ENCODE measurements at regions not wholly inside any gene's neighbourhood (a gene's known extent, or its start where the extent isn't known, plus 50 kb on each side); places are given as distances from the start of the nearest gene placed in this dataset.

DNA sequence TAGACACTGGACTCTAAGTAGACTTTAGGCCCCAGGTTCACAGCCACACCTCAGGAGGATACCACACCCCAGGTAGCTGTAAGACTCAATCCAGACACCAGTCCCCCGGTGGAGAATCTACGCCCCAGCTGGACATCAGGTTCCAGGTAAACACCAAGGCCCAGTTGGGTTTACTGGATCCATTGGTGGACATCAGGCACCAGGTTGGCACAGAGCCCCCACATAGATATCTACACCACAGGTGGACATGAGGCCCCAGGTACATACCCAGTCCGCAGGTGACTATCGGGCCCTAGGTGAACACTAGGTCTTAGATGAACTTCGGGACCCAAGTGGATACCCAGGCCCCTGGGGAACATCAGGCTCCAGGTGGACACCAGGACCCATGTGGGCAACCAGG is 58.9 kb upstream of the SEPTIN5 start:
- Mint-ChIP-seq H3K27ac (no peak overlapping the region), H3K27me3 (ENCODE audit: low read depth, poor library complexity) (peaks cover 25% of the 10 kb centered on the region)
- TF ChIP-seq, protein P1, sequence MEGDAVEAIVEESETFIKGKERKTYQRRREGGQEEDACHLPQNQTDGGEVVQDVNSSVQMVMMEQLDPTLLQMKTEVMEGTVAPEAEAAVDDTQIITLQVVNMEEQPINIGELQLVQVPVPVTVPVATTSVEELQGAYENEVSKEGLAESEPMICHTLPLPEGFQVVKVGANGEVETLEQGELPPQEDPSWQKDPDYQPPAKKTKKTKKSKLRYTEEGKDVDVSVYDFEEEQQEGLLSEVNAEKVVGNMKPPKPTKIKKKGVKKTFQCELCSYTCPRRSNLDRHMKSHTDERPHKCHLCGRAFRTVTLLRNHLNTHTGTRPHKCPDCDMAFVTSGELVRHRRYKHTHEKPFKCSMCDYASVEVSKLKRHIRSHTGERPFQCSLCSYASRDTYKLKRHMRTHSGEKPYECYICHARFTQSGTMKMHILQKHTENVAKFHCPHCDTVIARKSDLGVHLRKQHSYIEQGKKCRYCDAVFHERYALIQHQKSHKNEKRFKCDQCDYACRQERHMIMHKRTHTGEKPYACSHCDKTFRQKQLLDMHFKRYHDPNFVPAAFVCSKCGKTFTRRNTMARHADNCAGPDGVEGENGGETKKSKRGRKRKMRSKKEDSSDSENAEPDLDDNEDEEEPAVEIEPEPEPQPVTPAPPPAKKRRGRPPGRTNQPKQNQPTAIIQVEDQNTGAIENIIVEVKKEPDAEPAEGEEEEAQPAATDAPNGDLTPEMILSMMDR (IDR thresholded peaks at IDR 0.05) = no peak

GRCh38 chr22:19656541-19657251 is 57.6 kb upstream of the SEPTIN5 start:
- H3K27me3 Mint-ChIP-seq (ENCODE audit: low read depth, poor library complexity) = peaks cover 18% of the 10 kb centered on the region
- no peak for DNase-seq
- no peaks in the 10 kb centered on the region for H3K36me3 Mint-ChIP-seq (ENCODE audit: low read depth)
- H3K4me1 Mint-ChIP-seq = no peaks in the 10 kb centered on the region
- H3K4me3 Mint-ChIP-seq = no peak overlapping the region
- TF ChIP-seq, protein P1 (IDR thresholded peaks at IDR 0.05) = no peak
- no peaks in the 10 kb centered on the region for H3K9me3 Mint-ChIP-seq
- no peak overlapping the region for H3K27ac Mint-ChIP-seq

More for the DNA sequence above, 58.9 kb upstream of the SEPTIN5 start:
- Mint-ChIP-seq H3K9me3 (peaks cover 3% of the 10 kb centered on the region), H3K4me1 (no peaks in the 10 kb centered on the region), H3K4me3 (no peak overlapping the region), H3K36me3 (ENCODE audit: low read depth) (no peaks in the 10 kb centered on the region)
- no peak for DNase-seq

DNA sequence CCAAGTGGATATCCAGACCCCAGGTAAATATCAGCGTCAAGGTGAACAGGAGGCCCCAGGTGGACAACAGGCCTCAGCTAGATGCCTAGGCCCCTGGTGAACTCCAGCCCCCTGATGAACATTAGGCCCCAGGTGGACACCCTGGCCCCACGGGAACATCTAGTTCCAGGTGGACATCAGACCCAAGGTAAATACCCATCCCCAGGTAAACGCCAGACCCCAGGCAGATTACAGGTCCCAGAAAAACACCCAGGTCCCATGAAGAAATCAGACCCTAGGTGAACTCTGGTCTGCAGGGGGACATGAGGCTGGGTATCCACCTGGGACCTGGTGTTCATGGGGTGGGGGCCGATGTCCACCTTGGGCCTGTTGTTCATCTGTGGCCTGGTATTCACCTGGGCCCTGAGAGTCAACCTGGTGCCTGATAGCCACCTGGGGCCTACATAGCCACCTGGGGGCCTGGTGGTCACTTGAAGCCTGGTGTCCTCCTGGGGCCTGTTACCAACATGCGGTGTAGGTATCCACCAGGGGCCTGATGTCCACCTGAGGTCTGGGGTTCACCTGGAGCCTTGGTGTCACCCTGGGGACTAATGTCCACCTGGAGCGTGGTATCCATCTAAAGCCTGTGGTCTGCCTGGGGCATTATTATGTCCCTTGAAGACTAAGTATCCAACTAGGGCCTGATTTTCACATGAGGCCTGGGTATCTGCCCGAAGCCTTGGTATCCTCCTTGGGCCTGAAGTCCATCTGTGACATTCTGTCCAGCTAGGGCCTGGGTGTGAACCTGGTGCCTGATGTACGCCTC is 56.8 kb upstream of the SEPTIN5 start:
- Mint-ChIP-seq H3K36me3 (ENCODE audit: low read depth) (no peaks in the 10 kb centered on the region), H3K4me1 (no peaks in the 10 kb centered on the region), H3K27me3 (ENCODE audit: low read depth, poor library complexity) (peaks cover 14% of the 10 kb centered on the region), H3K4me3 (no peak overlapping the region), H3K9me3 (no peaks in the 10 kb centered on the region), H3K27ac (no peak overlapping the region)
- DNase-seq = no peak
- TF ChIP-seq, protein P1 (IDR thresholded peaks at IDR 0.05) = no peak

GRCh38 chr22:19658057-19658966 is 56.0 kb upstream of the SEPTIN5 start:
- no peak overlapping the region for H3K27ac Mint-ChIP-seq
- H3K4me3 Mint-ChIP-seq = no peak overlapping the region

GRCh38 chr22:19658967-19659804 is 55.1 kb upstream of the SEPTIN5 start:
- no peak for DNase-seq
- peaks cover 15% of the 10 kb centered on the region for H3K27me3 Mint-ChIP-seq (ENCODE audit: low read depth, poor library complexity)
- H3K4me3 Mint-ChIP-seq = no peak overlapping the region
- H3K27ac Mint-ChIP-seq = no peak overlapping the region
- TF ChIP-seq, protein P1 (IDR thresholded peaks at IDR 0.05) = no peak
- H3K36me3 Mint-ChIP-seq (ENCODE audit: low read depth) = no peaks in the 10 kb centered on the region
- no peaks in the 10 kb centered on the region for H3K9me3 Mint-ChIP-seq
- peaks cover 12% of the 10 kb centered on the region for H3K4me1 Mint-ChIP-seq

More at GRCh38 chr22:19658057-19658966, 56.0 kb upstream of the SEPTIN5 start:
- Mint-ChIP-seq H3K4me1 (peaks cover 3% of the 10 kb centered on the region), H3K27me3 (ENCODE audit: low read depth, poor library complexity) (peaks cover 12% of the 10 kb centered on the region), H3K9me3 (no peaks in the 10 kb centered on the region), H3K36me3 (ENCODE audit: low read depth) (no peaks in the 10 kb centered on the region)
- no peak for DNase-seq
- TF ChIP-seq, protein P1 (IDR thresholded peaks at IDR 0.05) = no peak

Data from nephron progenitor cell (in vitro differentiated cells).